ENCODE measurements at regions not wholly inside any gene's neighbourhood (a gene's known extent, or its start where the extent isn't known, plus 50 kb on each side); places are given as distances from the start of the nearest gene placed in this dataset.
"Not testable (repeated sequence)": the region's sequence is repeated elsewhere in the genome, so short reads cannot be mapped to it uniquely, and the experiment has no call there.

DNA sequence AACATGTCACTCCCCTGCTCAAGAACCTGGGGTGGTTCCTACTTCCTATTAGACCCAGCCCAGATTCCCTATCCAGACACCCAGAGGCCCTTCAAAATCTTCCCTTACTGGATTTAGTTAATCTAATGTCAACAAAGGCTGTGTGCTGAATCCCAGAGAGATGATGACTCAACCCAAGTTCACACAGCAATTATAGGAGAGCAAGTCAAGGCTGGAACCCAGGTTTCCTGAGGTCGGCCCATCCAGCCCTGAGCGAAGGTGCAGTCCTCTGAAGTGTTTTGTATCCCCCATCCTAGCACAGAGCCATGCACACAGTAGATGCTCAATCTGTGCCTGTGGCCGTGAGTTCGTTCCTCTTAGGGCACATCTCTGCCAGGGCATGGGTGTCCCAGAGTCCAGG lies 452.1 kb downstream of the GOLGA6L6 start:
- not testable (repeated sequence) for DNase-seq (ENCODE audit: low spot score)

GRCh38 chr15:20084026-20084425 lies 457.6 kb downstream of the GOLGA6L6 start:
- DNase-seq (ENCODE audit: low spot score) = not testable (repeated sequence)

GRCh38 chr15:20074082-20074481 lies 467.5 kb downstream of the GOLGA6L6 start:
- not testable (repeated sequence) for DNase-seq (ENCODE audit: low spot score)

DNA sequence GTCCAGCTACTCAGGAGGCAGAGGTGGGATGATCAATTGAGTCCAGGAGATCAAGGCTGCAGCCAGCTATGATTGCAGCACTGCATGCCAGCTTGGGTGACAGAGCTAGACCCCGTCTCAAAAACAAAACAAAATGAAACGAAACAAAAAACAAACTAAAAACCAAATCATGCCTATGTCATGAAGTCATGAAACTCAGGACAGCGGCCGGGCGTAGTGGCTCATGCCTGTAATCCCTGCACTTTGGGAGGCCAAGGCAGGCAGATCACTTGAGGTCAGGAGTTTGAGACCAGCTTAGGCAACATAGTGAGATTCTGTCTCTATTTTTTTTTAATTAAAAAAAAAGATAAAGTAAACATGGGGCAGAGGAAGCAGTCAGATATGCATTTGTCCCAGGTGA lies 472.6 kb downstream of the GOLGA6L6 start:
- not testable (repeated sequence) for DNase-seq (ENCODE audit: low spot score)

GRCh38 chr15:20066173-20066572 lies 475.4 kb downstream of the GOLGA6L6 start:
- not testable (repeated sequence) for DNase-seq (ENCODE audit: low spot score)

DNA sequence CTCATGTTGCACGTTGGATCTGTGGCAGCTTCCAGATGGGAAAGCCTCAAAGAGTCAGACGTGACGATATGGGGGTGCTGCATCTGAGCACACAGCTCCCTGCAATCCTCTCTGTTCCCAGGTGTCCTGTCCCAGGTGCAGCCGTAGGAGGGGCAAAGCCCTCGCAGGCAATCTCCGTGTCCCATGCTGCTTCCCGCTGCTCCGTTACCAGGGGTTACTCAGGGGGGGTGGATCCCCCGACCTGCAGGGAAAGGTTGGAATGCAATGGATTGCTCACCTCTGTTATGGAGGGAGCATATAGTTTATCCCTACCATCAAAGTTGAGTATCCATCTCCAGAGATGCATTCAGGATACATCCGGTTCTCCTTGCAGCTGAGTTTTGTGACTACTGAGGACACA lies 476.1 kb downstream of the GOLGA6L6 start:
- not testable (repeated sequence) for DNase-seq (ENCODE audit: low spot score)

DNA sequence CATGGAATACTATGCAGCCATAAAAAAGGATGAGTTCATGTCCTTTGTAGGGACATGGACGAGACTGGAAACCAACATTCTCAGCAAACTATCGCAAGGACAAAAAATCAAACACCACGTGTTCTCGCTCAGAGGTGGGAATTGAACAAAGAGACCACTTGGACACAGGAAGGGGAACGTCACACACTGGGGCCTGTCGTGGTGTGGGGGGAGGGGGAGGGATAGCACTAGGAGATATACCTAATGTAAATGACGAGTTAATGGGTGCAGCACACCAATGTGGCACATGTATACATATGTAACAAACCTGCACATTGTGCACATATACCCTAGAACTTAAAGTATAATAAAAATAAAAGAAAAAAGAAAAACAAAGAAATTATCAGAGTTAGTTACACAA lies 478.4 kb downstream of the GOLGA6L6 start:
- not testable (repeated sequence) for DNase-seq (ENCODE audit: low spot score)

DNA sequence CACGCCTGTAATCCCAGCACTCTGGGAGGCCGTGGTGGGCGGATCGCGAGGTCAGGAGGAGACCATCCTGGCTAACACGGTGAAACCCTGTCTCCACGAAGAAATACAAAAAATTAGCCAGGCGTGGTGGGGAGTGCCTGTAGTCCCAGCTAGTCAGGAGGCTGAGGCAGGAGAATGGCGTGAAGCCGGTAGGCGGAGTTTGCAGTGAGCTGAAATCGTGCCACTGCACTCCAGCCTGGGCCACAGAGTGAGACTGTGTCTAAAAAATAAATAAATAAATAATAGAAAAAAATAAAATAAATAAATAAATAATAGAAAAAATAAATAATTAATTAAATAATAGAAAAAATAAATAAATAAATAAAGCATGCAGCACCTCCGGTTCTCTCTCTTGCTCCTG lies 480.8 kb downstream of the GOLGA6L6 start:
- DNase-seq (ENCODE audit: low spot score) = not testable (repeated sequence)

DNA sequence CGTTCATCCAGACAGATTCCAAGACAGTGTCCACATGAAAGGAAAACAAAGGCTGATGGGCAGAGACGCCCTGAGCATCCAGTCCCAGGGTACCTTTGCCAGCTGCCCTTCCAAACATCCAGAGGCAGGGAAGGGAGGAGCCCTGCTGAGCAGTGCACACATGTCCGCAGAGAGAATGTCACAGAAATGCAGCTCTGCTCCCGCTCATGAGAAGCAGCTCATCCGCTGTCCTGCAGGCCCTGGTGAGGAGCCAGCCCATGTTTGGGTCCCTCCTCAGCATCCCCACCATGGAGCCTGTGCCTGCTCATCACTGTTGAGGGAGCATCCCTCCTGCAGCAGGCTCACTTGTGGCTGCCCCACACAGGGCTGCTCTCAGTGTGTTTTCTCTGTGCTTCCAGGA lies 484.7 kb downstream of the GOLGA6L6 start:
- DNase-seq (ENCODE audit: low spot score) = not testable (repeated sequence)

- DNase-seq (ENCODE audit: low spot score) = not testable (repeated sequence)
Measured at GRCh38 chr15:20055921-20056320, 485.7 kb downstream of the GOLGA6L6 start.

DNA sequence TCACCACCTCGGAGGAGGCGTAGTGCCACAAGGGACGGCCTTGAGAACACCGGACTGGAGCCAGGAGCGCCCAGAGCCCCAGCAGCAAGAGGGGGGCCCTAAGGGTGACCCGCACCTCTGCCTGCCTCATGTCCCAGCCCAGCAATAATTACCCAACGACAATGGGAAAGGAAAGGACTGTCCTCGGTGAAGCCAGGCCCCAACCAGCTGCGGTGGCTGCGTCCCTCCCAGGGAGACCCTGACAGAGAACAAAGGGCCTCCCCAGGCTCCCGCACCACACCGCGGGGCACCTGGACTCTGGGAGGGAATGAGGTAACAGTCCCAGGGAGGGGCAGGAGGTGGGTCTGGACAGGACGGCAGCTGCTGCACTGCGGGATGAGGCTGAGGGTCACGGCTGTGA lies 493.4 kb downstream of the GOLGA6L6 start:
- not testable (repeated sequence) for DNase-seq (ENCODE audit: low spot score)

- DNase-seq (ENCODE audit: low spot score) = not testable (repeated sequence)
Measured at GRCh38 chr15:20045165-20045564, 496.4 kb downstream of the GOLGA6L6 start.

DNA sequence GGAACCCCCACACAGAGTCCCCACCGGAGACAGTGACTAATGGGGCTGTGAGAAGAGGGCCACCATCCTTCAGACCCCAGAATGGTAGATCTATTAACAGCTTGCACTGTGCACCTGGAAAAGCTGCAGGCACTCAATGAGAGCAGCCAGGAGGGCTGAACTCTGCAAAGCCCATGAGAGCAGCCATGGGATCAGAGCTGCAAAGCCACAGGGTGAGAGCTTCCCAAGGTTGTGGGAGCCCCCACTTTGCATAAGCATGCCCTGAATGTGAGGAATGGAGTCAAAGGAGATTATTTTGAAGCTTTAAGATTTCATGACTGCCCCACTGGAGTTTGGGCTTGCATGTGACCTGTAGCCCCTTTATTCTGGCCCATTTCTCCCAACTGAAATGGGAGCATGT lies 500.9 kb downstream of the GOLGA6L6 start:
- not testable (repeated sequence) for DNase-seq (ENCODE audit: low spot score)

DNA sequence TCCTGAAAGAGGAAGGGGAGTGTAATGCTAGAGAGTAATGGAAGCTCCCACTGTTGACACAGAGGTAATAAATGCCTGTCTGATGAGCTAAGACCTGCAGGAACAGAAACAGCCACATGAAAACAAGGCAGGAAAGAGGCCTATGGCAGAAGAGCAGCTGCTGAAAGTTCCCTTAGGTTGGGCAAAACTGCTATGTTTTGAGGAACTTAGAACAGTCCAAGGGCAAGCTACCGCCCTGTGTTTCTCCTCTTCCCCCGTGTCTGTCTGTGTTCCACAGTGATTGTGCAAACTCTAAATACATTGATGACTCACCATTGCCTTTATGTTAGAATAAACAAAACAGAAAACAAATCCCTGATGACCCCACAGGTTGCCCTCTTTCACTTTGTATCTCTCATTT lies 516.6 kb downstream of the GOLGA6L6 start:
- DNase-seq (ENCODE audit: low spot score) = not testable (repeated sequence)

DNA sequence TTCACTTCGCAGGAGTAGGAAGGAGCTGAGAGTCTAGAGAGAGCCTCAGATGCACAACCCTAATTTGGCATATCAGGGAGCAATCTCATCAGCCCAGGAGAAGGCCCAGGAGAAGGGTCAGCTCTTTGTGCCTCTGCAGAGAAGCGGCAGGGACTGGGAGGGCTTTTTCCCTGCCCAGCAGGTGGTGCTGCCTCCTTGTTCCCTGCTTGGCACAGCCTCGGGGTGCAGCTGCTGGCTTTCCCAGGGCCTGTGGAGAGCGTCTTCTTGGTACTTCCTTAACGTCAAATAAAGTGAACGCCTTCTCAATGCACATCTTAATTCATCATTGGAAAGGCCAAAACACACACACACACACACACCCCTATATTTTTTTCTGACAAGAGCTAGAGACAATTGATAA lies 519.3 kb downstream of the GOLGA6L6 start:
- DNase-seq (ENCODE audit: low spot score) = not testable (repeated sequence)

- DNase-seq (ENCODE audit: low spot score) = not testable (repeated sequence)
Measured at GRCh38 chr15:20021351-20021750, 520.2 kb downstream of the GOLGA6L6 start.

- DNase-seq (ENCODE audit: low spot score) = not testable (repeated sequence)
Measured at GRCh38 chr15:20020588-20020987, 521.0 kb downstream of the GOLGA6L6 start.

GRCh38 chr15:20019758-20020157 lies 521.8 kb downstream of the GOLGA6L6 start:
- not testable (repeated sequence) for DNase-seq (ENCODE audit: low spot score)

GRCh38 chr15:20017581-20017980 lies 524.0 kb downstream of the GOLGA6L6 start:
- not testable (repeated sequence) for DNase-seq (ENCODE audit: low spot score)

GRCh38 chr15:20016941-20017340 lies 524.7 kb downstream of the GOLGA6L6 start:
- not testable (repeated sequence) for DNase-seq (ENCODE audit: low spot score)

DNA sequence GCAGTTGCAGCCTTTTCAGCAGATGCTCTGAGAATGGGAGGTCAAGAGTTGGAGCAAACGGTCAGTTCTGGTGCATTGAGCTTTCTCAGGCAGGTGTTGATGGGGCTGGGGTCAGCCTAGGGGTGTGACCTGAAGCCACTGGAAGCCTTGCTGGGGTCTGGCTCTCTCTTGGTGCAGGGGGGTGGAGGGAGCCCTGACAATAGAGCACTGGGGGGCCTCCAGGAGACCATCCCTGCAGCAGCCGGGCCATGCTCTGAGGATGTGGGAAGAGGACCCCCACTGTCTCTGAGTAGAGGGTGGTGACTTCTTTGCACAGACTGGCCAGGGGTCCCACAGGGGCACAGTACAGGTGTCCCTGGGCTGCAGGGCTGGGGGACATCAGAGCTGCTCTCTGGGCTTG lies 528.8 kb downstream of the GOLGA6L6 start:
- DNase-seq (ENCODE audit: low spot score) = not testable (repeated sequence)

DNA sequence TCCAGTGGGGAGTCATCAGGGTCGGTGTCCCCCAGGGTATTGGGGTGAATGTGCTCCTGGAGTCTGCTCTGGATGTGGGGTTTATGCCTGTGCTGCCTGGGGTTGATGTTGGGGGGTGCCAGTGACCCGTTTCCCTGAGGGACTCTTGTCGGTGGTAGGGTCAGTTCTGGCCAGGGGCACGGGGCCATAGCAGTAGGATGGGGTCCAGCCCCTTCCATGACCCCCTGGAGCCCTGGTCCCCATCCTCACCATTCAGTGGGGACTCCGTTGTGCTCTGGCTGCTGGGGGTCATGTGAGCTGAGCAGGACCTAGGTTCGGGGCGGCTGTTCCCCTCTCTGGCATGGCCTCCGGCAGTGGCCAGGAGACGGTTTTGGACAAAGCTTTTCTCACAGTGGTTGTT lies 530.8 kb downstream of the GOLGA6L6 start:
- not testable (repeated sequence) for DNase-seq (ENCODE audit: low spot score)

DNA sequence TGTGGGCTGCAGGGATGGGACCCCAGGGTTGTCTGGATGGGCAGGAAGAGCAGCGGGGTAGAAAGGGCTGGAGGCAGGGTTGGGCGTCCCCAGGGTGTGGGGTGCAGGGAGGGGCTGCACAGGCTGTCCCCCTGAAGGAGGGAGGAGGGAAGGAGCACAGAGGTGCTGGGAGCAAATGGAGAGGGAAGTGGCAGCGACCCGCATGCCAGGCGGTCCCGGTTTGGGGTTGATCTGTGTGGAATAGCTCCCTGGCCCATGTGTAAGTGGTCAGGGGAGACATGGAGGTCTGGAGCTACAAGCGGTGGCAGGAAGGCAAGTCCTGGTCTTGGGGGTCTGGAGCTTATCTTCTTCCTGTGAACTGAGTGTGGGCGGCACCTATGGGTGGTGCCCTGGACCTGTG lies 532.0 kb downstream of the GOLGA6L6 start:
- DNase-seq (ENCODE audit: low spot score) = not testable (repeated sequence)

GRCh38 chr15:20007338-20007737 lies 534.3 kb downstream of the GOLGA6L6 start:
- not testable (repeated sequence) for DNase-seq (ENCODE audit: low spot score)

GRCh38 chr15:20003471-20003870 lies 538.1 kb downstream of the GOLGA6L6 start:
- not testable (repeated sequence) for DNase-seq (ENCODE audit: low spot score)

Measured in iPS-NIHi11 (cell line).